Activated CD4-positive, alpha-beta T cell treated with anti-CD3 and anti-CD28 coated beads, Interleukin-2, amount 10 ng/mL, durations not matched to agents 24 days and 14 days (primary cell): ENCODE measurements at regions not wholly inside any gene's neighbourhood (a gene's known extent, or its start where the extent isn't known, plus 50 kb on each side); places are given as distances from the start of the nearest gene placed in this dataset.
A peak's percentile ranks its signal among the peaks of the same experiment; 100 is the strongest.
"Not testable (repeated sequence)": the region's sequence is repeated elsewhere in the genome, so short reads cannot be mapped to it uniquely, and the experiment has no call there.

Experiments
- DNase-seq: peaks from one replicate; pipeline ENCODE4 v3.0.0; 2022
- H3K27ac Mint-ChIP-seq: one replicate; pipeline ENCODE4 v1.8.0; 2022; ENCODE audit warnings: mild to moderate bottlenecking, mixed read lengths
- H3K27me3 Mint-ChIP-seq: one replicate; pipeline ENCODE4 v1.8.0; 2022; ENCODE audit warnings: mixed read lengths
- H3K36me3 Mint-ChIP-seq: one replicate; pipeline ENCODE4 v1.8.0; 2022; ENCODE audit warnings: low read depth, mild to moderate bottlenecking, mixed read lengths
- H3K4me1 Mint-ChIP-seq: one replicate; pipeline ENCODE4 v1.8.0; 2021; ENCODE audit warnings: mixed read lengths
- H3K4me3 Mint-ChIP-seq: one replicate; pipeline ENCODE4 v1.8.0; 2022; ENCODE audit warnings: mild to moderate bottlenecking, moderate library complexity, mixed read lengths
- H3K9me3 Mint-ChIP-seq: one replicate; pipeline ENCODE4 v1.8.0; 2021; ENCODE audit warnings: mixed read lengths
- intact Hi-C: fragments of 100-400 bp; cut with micrococcal nuclease; formaldehyde crosslinking; loops from one replicate; pipeline ENCODE4 v1.15.1; 2023

DNA sequence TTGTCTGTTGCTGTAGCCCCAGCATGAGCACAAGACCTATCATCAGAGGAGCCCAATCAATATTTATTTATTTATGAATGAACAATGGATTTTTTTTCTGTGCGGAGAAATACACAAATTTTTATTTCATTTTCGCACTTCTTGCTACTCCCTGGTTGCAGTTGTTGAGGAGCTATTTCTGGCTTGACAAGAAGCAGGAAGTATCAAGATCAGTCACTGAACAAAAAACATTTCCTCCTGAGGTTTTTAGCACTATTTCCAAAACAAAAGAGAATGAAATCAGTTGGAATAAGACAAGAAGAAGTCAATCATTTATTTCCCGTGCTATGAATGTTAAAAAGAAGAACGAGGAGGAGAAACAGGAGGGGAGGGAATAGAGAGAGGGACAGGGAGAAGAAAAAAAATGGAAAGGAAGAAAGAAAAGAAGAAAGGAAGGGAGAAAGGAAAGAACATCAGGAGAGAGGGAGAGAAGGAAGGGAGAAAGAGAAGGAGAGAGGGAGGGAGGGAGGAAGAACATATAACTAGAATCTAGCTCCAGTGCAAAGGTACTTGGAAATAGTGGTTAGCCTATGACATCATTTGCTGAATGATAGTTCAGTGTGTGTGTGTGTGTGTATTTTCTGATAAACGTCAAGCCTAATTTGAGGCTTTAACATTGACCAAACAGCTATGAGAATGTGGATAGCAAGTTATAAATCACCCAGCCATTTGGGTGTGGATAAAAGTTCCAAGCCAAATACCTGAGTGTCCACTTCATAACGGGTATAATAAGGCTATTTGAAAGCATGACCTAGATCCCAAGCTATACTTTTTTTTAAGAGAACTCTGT lies 586.0 kb downstream of the EBF1 start:
- intact Hi-C loops: loop anchor here (2.0 to 5.0 kb wide), 2 partner anchors 27 to 81 kb away; no protein-coding TSS in a partner anchor
- Mint-ChIP-seq H3K9me3 (peaks cover 12% of the 10 kb centered on the region), H3K4me3 (peak overlapping the region; percentile 70), H3K36me3 (peaks cover 2% of the 10 kb centered on the region), H3K27ac (peak overlapping the region; percentile 85), H3K27me3 (no peaks in the 10 kb centered on the region), H3K4me1 (peaks cover 29% of the 10 kb centered on the region)
- no peak for DNase-seq

DNA sequence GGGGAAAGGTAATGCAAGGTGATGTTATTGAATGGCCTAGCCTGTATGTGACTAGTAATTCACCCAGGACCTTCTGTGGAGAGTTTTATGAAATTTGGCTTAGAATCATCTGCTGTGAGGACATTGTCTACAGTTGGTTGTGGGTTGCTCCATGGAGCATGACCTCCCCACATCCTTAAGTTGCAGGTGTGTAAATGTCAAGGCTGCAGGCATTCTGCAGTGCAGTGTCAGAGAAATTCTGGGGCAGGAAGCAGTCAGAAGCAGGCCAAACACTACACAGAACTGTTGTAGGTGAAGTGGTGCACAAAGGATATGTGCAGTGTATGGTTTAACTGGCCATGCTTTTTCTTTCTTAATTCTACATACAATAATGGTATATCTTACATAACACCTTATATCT lies 588.3 kb downstream of the EBF1 start:
- Mint-ChIP-seq H3K27ac (no peak overlapping the region), H3K4me1 (peaks cover 29% of the 10 kb centered on the region), H3K36me3 (peaks cover 2% of the 10 kb centered on the region), H3K9me3 (peaks cover 10% of the 10 kb centered on the region), H3K27me3 (no peaks in the 10 kb centered on the region), H3K4me3 (no peak overlapping the region)
- DNase-seq: peak; percentile 59
- intact Hi-C loops: loop anchor here (5.0 kb wide), 1 partner anchor 79 kb away; no protein-coding TSS in a partner anchor

- no peak overlapping the region for H3K4me3 Mint-ChIP-seq
- peaks cover 2% of the 10 kb centered on the region for H3K36me3 Mint-ChIP-seq
- H3K27ac Mint-ChIP-seq: no peak overlapping the region
- intact Hi-C loops: loop anchor here (5.0 kb wide), 1 partner anchor 78 kb away; no protein-coding TSS in a partner anchor
- DNase-seq: no peak
- no peaks in the 10 kb centered on the region for H3K27me3 Mint-ChIP-seq
- H3K9me3 Mint-ChIP-seq: peaks cover 9% of the 10 kb centered on the region
- H3K4me1 Mint-ChIP-seq: peaks cover 27% of the 10 kb centered on the region
These were observed 589.2 kb downstream of the EBF1 start for GRCh38 chr5:158510479-158510878.

DNA sequence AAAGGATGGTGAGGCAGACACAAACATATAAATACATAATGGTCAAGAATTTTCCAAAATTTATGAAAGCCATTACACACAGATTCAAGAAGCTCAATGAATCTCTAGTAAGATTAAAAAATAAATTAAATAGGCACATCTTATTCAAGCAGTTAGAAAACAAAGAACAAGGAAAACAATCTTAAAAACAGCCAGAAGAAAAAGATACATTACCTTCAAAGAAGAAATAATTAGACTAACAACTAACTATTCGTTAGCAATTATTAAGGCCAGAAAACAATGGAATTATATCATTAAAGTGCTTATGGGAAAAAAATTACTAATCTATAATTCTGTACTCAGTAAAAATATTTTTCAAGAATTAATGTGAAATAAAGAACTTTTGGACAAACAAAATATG lies 593.1 kb downstream of the EBF1 start:
- Mint-ChIP-seq H3K36me3 (no peaks in the 10 kb centered on the region), H3K4me1 (peaks cover 5% of the 10 kb centered on the region)

GRCh38 chr5:158502686-158503085 lies 597.0 kb downstream of the EBF1 start:
- Mint-ChIP-seq H3K27me3 (no peaks in the 10 kb centered on the region), H3K4me3 (no peak overlapping the region), H3K27ac (no peak overlapping the region), H3K4me1 (no peaks in the 10 kb centered on the region), H3K9me3 (peaks cover 5% of the 10 kb centered on the region), H3K36me3 (no peaks in the 10 kb centered on the region)
- DNase-seq: no peak
- intact Hi-C loops: no loop called here

More for the DNA sequence above, 593.1 kb downstream of the EBF1 start:
- no peak for DNase-seq
- Mint-ChIP-seq H3K27me3 (no peaks in the 10 kb centered on the region), H3K4me3 (no peak overlapping the region), H3K9me3 (peaks cover 10% of the 10 kb centered on the region), H3K27ac (no peak overlapping the region)
- intact Hi-C loops: no loop called here

DNA sequence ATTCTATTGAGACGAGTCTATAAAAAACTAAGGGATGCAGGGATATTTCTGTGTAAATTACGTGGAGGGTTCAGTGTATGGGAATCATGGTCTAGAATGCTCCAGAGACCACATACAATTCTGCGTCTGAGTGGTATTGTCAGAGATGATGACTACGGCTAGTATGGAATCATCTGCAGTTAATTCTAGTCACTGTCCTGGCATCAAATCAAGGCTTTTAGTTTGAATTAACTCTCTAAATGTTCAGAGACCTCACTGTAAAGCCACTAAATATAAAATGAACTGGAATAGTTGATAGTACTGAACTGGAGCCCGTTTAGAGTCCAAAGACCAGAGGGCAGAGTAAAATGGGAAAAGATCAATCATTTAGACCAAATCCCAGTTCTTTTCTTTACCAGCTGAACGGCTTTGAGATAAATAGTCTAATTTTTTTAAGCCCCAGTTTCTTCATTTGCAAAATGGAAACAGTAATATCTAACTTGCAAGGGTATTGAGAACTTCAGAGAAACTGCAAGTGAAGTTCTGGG lies 599.8 kb downstream of the EBF1 start:
- no peaks in the 10 kb centered on the region for H3K36me3 Mint-ChIP-seq
- H3K27ac Mint-ChIP-seq: no peak overlapping the region
- no peaks in the 10 kb centered on the region for H3K9me3 Mint-ChIP-seq

GRCh38 chr5:158499075-158499891 lies 600.4 kb downstream of the EBF1 start:
- H3K4me3 Mint-ChIP-seq: no peak overlapping the region
- no peaks in the 10 kb centered on the region for H3K27me3 Mint-ChIP-seq
- H3K9me3 Mint-ChIP-seq: no peaks in the 10 kb centered on the region
- no peaks in the 10 kb centered on the region for H3K4me1 Mint-ChIP-seq
- intact Hi-C loops: no loop called here
- H3K27ac Mint-ChIP-seq: no peak overlapping the region
- DNase-seq: no peak
- H3K36me3 Mint-ChIP-seq: no peaks in the 10 kb centered on the region

More for the DNA sequence above, 599.8 kb downstream of the EBF1 start:
- no peak for DNase-seq
- no peaks in the 10 kb centered on the region for H3K4me1 Mint-ChIP-seq
- intact Hi-C loops: no loop called here
- no peaks in the 10 kb centered on the region for H3K27me3 Mint-ChIP-seq
- no peak overlapping the region for H3K4me3 Mint-ChIP-seq

DNA sequence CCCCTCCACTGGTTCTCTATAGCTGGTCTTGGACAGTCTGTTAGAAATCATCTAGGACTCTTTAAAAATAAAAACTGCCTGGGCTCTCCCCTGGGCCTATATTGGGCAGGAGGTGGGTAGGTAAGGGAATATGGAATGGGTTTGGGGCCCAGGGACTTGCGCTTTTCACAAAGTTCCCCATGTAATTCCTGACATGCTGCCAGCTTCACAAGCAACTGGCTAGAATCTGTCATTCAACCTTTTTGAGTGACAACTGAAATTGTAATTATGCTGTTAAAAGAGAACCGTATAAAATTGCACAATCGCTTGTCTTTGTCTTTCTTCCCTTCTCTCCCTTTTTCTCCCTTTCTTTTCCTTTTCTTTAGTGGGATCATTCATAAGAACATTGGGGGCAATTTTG lies 603.1 kb downstream of the EBF1 start:
- no peak overlapping the region for H3K27ac Mint-ChIP-seq
- intact Hi-C loops: no loop called here
- H3K4me3 Mint-ChIP-seq: no peak overlapping the region
- no peaks in the 10 kb centered on the region for H3K9me3 Mint-ChIP-seq
- no peak for DNase-seq
- H3K36me3 Mint-ChIP-seq: no peaks in the 10 kb centered on the region
- H3K4me1 Mint-ChIP-seq: no peaks in the 10 kb centered on the region
- no peaks in the 10 kb centered on the region for H3K27me3 Mint-ChIP-seq

DNA sequence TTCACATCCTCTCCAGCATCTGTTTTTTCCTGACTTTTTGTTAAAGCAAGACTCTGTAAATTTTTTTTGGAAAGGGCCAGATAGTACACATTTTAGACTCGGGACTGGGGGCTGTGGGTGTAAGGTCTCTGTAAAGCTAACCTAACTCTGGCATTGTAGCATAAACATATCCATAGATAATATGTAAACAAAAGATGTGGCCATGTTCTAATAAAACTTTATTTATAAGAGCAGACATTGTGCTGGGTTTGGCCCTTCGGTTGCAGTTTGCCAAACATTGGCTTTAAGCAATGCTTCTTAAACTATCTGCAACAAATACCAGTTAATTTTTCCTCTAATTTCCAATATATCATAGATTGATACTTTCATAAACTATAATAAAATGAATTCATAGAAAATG lies 605.2 kb downstream of the EBF1 start:
- Mint-ChIP-seq H3K4me3 (no peak overlapping the region), H3K36me3 (no peaks in the 10 kb centered on the region), H3K9me3 (no peaks in the 10 kb centered on the region), H3K27ac (no peak overlapping the region), H3K4me1 (no peaks in the 10 kb centered on the region), H3K27me3 (no peaks in the 10 kb centered on the region)
- no peak for DNase-seq
- intact Hi-C loops: no loop called here

DNA sequence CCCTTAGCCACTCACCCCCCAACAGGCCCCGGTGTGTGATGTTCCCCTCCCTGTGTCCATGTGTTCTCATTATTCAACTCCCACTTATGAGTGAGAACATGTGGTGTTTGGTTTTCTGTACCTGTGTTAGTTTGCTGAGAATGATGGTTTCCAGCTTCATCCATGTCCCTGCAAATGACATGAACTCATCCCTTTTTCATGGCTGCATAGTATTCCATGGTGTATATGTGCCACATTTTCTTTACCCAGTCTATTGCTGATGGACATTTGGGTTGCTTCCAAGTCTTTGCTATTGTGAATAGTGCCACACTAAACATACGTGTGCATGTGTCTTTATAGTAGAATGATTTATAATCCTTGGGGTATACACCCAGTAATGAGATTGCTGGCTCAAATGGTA lies 605.7 kb downstream of the EBF1 start:
- H3K27me3 Mint-ChIP-seq, H3K4me1 Mint-ChIP-seq, H3K36me3 Mint-ChIP-seq, intact Hi-C loops, DNase-seq, H3K4me3 Mint-ChIP-seq, H3K9me3 Mint-ChIP-seq, H3K27ac Mint-ChIP-seq: not testable (repeated sequence)

GRCh38 chr5:158492841-158493242 lies 606.9 kb downstream of the EBF1 start:
- H3K4me3 Mint-ChIP-seq: no peak overlapping the region
- H3K4me1 Mint-ChIP-seq: no peaks in the 10 kb centered on the region
- DNase-seq: no peak
- no peaks in the 10 kb centered on the region for H3K9me3 Mint-ChIP-seq
- peaks cover 4% of the 10 kb centered on the region for H3K27me3 Mint-ChIP-seq
- H3K27ac Mint-ChIP-seq: no peak overlapping the region
- H3K36me3 Mint-ChIP-seq: no peaks in the 10 kb centered on the region
- intact Hi-C loops: no loop called here

- H3K27ac Mint-ChIP-seq: no peak overlapping the region
- peaks cover 4% of the 10 kb centered on the region for H3K27me3 Mint-ChIP-seq
- H3K4me1 Mint-ChIP-seq: no peaks in the 10 kb centered on the region
- no peaks in the 10 kb centered on the region for H3K36me3 Mint-ChIP-seq
- intact Hi-C loops: no loop called here
- DNase-seq: no peak
- no peaks in the 10 kb centered on the region for H3K9me3 Mint-ChIP-seq
- H3K4me3 Mint-ChIP-seq: no peak overlapping the region
These were observed 607.6 kb downstream of the EBF1 start for GRCh38 chr5:158492136-158492535.

GRCh38 chr5:158487664-158488063 lies 612.1 kb downstream of the EBF1 start:
- H3K4me1 Mint-ChIP-seq: no peaks in the 10 kb centered on the region
- no peak overlapping the region for H3K4me3 Mint-ChIP-seq
- no peaks in the 10 kb centered on the region for H3K9me3 Mint-ChIP-seq
- no peak overlapping the region for H3K27ac Mint-ChIP-seq
- peaks cover 4% of the 10 kb centered on the region for H3K27me3 Mint-ChIP-seq
- no peak for DNase-seq
- H3K36me3 Mint-ChIP-seq: no peaks in the 10 kb centered on the region
- intact Hi-C loops: no loop called here

DNA sequence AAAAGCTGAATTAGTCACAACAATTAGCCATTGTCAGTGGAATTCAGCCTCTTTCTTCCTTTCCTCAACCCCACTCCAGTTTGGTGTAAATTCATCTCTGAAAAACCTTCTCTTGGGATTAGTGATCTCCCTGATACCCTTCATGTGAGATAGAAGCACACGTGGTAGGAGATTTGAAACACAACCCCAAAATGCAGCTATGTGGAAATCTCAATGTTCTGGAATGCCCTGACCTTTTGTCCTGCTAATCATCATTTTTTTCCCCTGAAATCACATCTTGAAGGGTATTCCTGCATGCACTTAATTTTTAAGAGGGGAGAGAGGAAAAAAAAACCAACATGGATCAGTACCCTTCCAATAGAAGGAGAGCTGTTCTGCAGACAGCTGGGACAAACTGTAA lies 612.6 kb downstream of the EBF1 start:
- H3K4me3 Mint-ChIP-seq: no peak overlapping the region
- no peaks in the 10 kb centered on the region for H3K36me3 Mint-ChIP-seq

More for the DNA sequence above, 612.6 kb downstream of the EBF1 start:
- Mint-ChIP-seq H3K27me3 (peaks cover 4% of the 10 kb centered on the region), H3K9me3 (no peaks in the 10 kb centered on the region), H3K4me1 (no peaks in the 10 kb centered on the region), H3K27ac (no peak overlapping the region)
- intact Hi-C loops: no loop called here
- DNase-seq: no peak
